ENCODE measurements at regions not wholly inside any gene's neighbourhood (a gene's known extent, or its start where the extent isn't known, plus 50 kb on each side); places are given as distances from the start of the nearest gene placed in this dataset.

DNA sequence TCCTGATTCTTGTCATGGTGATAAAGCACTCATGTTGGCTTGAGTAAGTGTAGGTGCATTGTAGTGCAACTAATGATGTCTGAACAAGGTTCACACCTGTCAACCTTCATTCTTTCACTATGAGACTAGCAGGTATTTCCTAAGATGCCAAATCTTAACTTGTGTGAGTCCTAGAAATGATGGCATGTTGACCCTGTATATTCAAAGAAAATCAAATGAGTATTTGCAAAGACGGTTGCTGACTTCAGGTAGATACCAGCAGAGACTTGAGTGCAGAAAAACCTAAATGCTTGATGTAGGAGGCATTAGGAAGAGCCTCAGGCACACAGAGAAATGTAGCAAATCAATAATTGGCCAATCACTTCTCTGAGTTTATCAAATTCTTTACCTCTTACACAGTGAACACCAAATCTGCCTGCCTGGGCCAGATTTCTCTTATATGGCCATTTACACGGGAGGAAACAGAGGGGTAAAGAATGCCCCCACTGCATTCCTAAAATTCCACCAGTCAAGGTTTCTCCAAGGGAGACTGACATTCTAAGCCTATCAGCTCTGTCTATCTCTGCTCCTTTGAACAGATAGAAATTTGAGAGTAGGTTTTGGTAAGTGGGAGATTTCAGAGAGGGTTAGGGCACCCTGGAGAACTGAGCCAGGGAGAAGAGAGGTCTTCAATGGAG lies 488.6 kb upstream of the WWC1 start:
- TF ChIP-seq EZH2phosphoT487 (IDR thresholded peaks at IDR 0.05; ENCODE audit: insufficient read depth, low read depth) = no peak
- no peak for TF ChIP-seq EZH2 (IDR thresholded peaks at IDR 0.05; ENCODE audit: insufficient read depth, poor library complexity, severe bottlenecking)
